Tibial nerve (tissue), 3 donors: ENCODE measurements at regions not wholly inside any gene's neighbourhood (a gene's known extent, or its start where the extent isn't known, plus 50 kb on each side); places are given as distances from the start of the nearest gene placed in this dataset.

Source experiments
- POLR2A ChIP-seq, 2 donors: fragments of 450-650 bp; IDR thresholded peaks; one replicate each; pipeline ENCODE4 v1.6.1; 2017; ENCODE audit warnings: antibody characterized with exemption in 2 of 2, mild to moderate bottlenecking in 2 of 2, moderate library complexity in 2 of 2
- TF ChIP-seq, protein P1 (sequence below), 5 experiments: fragments of 200-600 bp in 3 of 5; fragments of 450-650 bp in 2 of 5; sonication (generic) in 3 of 5; IDR thresholded peaks; one replicate each; pipeline ENCODE4 v1.5.1; 2016 to 2019; ENCODE audit warnings: antibody characterized with exemption in 5 of 5, mild to moderate bottlenecking in 3 of 5, moderate library complexity in 2 of 5

DNA sequence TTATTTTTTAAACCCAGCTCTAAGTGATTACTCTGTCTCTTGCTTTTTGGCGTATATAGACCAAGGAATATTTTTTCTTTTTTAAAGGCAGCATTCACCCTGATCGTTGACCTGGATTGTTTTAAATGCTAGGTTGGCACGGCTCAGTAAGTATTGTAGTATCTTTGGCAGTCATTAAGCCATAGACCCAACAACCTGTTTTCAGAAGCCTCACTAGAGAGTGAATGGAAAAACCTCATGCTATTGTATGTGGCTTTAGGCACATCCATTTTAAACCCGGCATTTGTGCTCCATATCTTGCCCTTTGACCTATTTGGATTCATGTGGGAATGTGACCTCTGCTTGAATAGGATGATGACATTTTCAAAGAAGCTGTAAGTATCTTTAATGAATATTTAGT is 183.9 kb downstream of the SNCA start:
- TF ChIP-seq, protein P1, sequence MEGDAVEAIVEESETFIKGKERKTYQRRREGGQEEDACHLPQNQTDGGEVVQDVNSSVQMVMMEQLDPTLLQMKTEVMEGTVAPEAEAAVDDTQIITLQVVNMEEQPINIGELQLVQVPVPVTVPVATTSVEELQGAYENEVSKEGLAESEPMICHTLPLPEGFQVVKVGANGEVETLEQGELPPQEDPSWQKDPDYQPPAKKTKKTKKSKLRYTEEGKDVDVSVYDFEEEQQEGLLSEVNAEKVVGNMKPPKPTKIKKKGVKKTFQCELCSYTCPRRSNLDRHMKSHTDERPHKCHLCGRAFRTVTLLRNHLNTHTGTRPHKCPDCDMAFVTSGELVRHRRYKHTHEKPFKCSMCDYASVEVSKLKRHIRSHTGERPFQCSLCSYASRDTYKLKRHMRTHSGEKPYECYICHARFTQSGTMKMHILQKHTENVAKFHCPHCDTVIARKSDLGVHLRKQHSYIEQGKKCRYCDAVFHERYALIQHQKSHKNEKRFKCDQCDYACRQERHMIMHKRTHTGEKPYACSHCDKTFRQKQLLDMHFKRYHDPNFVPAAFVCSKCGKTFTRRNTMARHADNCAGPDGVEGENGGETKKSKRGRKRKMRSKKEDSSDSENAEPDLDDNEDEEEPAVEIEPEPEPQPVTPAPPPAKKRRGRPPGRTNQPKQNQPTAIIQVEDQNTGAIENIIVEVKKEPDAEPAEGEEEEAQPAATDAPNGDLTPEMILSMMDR (IDR thresholded peaks at IDR 0.05): no peak
- no peak for TF ChIP-seq POLR2A (IDR thresholded peaks at IDR 0.05)
